Muscle of leg (tissue), 3 donors: ENCODE measurements at regions not wholly inside any gene's neighbourhood (a gene's known extent, or its start where the extent isn't known, plus 50 kb on each side); places are given as distances from the start of the nearest gene placed in this dataset.

ENCODE experiments used
- DNase-seq: peaks from one replicate; pipeline ENCODE4 v3.0.0; 2013
- H3K27ac ChIP-seq: one replicate; pipeline ENCODE4 v1.5.1; 2013; ENCODE audit warnings: mild to moderate bottlenecking, low read length, control low read depth
- H3K27me3 ChIP-seq: one replicate; pipeline ENCODE4 v1.6.1; 2013; ENCODE audit warnings: low read length; ENCODE audit not compliant: control insufficient read depth, insufficient read depth
- H3K36me3 ChIP-seq: one replicate; pipeline ENCODE4 v1.6.1; 2013; ENCODE audit warnings: low read length; ENCODE audit not compliant: control insufficient read depth, insufficient read depth
- H3K4me1 ChIP-seq: one replicate; pipeline ENCODE4 v1.6.1; 2013; ENCODE audit warnings: low read length; ENCODE audit not compliant: control insufficient read depth, insufficient read depth
- H3K4me3 ChIP-seq: one replicate; pipeline ENCODE4 v1.5.1; 2013; ENCODE audit warnings: low read length, control low read depth
- H3K9me3 ChIP-seq: replicated peaks from 2 replicates; pipeline ENCODE4 v1.6.1; 2013; ENCODE audit warnings: low read depth, low read length; ENCODE audit not compliant: control insufficient read depth
- WGBS: methylation state at CpG from one replicate; pipeline ENCODE4 v1.1.5; 2013; ENCODE audit warnings: missing lambda C conversion rate; ENCODE audit not compliant: insufficient coverage; 5-methylcytosine and 5-hydroxymethylcytosine counted together

GRCh38 chr1:195562074-195562473 is 1046.2 kb downstream of the KCNT2 start:
- DNase-seq, result no peak
- Histone ChIP-seq H3K4me1 (no peaks in the 10 kb centered on the region), H3K36me3 (no peaks in the 10 kb centered on the region), H3K27me3 (no peaks in the 10 kb centered on the region), H3K27ac (no peak overlapping the region), H3K4me3 (no peak overlapping the region), H3K9me3 (no peaks in the 10 kb centered on the region)
- WGBS, result no CpG with 5 or more reads among the region's 2 CpGs

- Histone ChIP-seq H3K4me1 (no peaks in the 10 kb centered on the region), H3K36me3 (no peaks in the 10 kb centered on the region), H3K27ac (no peak overlapping the region), H3K27me3 (no peaks in the 10 kb centered on the region), H3K4me3 (no peak overlapping the region), H3K9me3 (no peaks in the 10 kb centered on the region)
- 67% methylated on average over 1 of the region's 5 CpGs for WGBS
- DNase-seq, result no peak
Observed at GRCh38 chr1:195550071-195550862, 1058.0 kb downstream of the KCNT2 start.

- WGBS, result no CpG with 5 or more reads among the region's 2 CpGs
- Histone ChIP-seq H3K4me1 (no peaks in the 10 kb centered on the region), H3K27ac (no peak overlapping the region), H3K27me3 (no peaks in the 10 kb centered on the region), H3K36me3 (no peaks in the 10 kb centered on the region), H3K9me3 (no peaks in the 10 kb centered on the region), H3K4me3 (no peak overlapping the region)
- DNase-seq, result no peak
Observed at GRCh38 chr1:195530961-195531360, 1077.3 kb downstream of the KCNT2 start.

GRCh38 chr1:195529881-195530280 is 1078.4 kb downstream of the KCNT2 start:
- no peaks in the 10 kb centered on the region for H3K9me3 ChIP-seq
- no peak overlapping the region for H3K27ac ChIP-seq
- no peak for DNase-seq
- no peaks in the 10 kb centered on the region for H3K4me1 ChIP-seq
- no peak overlapping the region for H3K4me3 ChIP-seq
- no CpG with 5 or more reads among the region's 1 CpG for WGBS
- H3K27me3 ChIP-seq, result no peaks in the 10 kb centered on the region
- no peaks in the 10 kb centered on the region for H3K36me3 ChIP-seq

GRCh38 chr1:195520757-195521156 is 1087.5 kb downstream of the KCNT2 start:
- no peaks in the 10 kb centered on the region for H3K4me1 ChIP-seq
- H3K9me3 ChIP-seq, result no peaks in the 10 kb centered on the region
- H3K4me3 ChIP-seq, result no peak overlapping the region
- no peaks in the 10 kb centered on the region for H3K36me3 ChIP-seq
- no CpG with 5 or more reads among the region's 3 CpGs for WGBS
- H3K27me3 ChIP-seq, result no peaks in the 10 kb centered on the region
- DNase-seq, result no peak
- no peak overlapping the region for H3K27ac ChIP-seq

GRCh38 chr1:195516036-195516435 is 1092.2 kb downstream of the KCNT2 start:
- DNase-seq, result no peak
- Histone ChIP-seq H3K4me3 (no peak overlapping the region), H3K27ac (no peak overlapping the region), H3K4me1 (no peaks in the 10 kb centered on the region), H3K36me3 (no peaks in the 10 kb centered on the region), H3K27me3 (no peaks in the 10 kb centered on the region), H3K9me3 (no peaks in the 10 kb centered on the region)

GRCh38 chr1:195511501-195511900 is 1096.7 kb downstream of the KCNT2 start:
- H3K27me3 ChIP-seq, result no peaks in the 10 kb centered on the region
- no peak overlapping the region for H3K4me3 ChIP-seq
- H3K36me3 ChIP-seq, result no peaks in the 10 kb centered on the region
- no peak overlapping the region for H3K27ac ChIP-seq
- no CpG with 5 or more reads among the region's 1 CpG for WGBS
- no peaks in the 10 kb centered on the region for H3K4me1 ChIP-seq
- DNase-seq, result no peak
- H3K9me3 ChIP-seq, result no peaks in the 10 kb centered on the region

- no peak for DNase-seq
- WGBS, result no CpG with 5 or more reads among the region's 2 CpGs
- no peaks in the 10 kb centered on the region for H3K9me3 ChIP-seq
- H3K36me3 ChIP-seq, result no peaks in the 10 kb centered on the region
- H3K4me3 ChIP-seq, result no peak overlapping the region
- H3K27me3 ChIP-seq, result no peaks in the 10 kb centered on the region
- H3K27ac ChIP-seq, result no peak overlapping the region
- no peaks in the 10 kb centered on the region for H3K4me1 ChIP-seq
Observed at GRCh38 chr1:195501118-195501517, 1107.1 kb downstream of the KCNT2 start.

- WGBS, result 80% methylated on average over 4 of the region's 5 CpGs
- Histone ChIP-seq H3K9me3 (no peaks in the 10 kb centered on the region), H3K36me3 (no peaks in the 10 kb centered on the region), H3K27me3 (no peaks in the 10 kb centered on the region), H3K4me1 (no peaks in the 10 kb centered on the region), H3K27ac (no peak overlapping the region), H3K4me3 (no peak overlapping the region)
- no peak for DNase-seq
Observed at GRCh38 chr1:195495720-195496635, 1112.3 kb downstream of the KCNT2 start.

GRCh38 chr1:195482137-195482536 is 1126.1 kb downstream of the KCNT2 start:
- 93% methylated on average over 3 of the region's 6 CpGs for WGBS
- H3K9me3 ChIP-seq, result no peaks in the 10 kb centered on the region
- H3K36me3 ChIP-seq, result no peaks in the 10 kb centered on the region
- no peak for DNase-seq
- no peaks in the 10 kb centered on the region for H3K27me3 ChIP-seq
- no peak overlapping the region for H3K4me3 ChIP-seq
- H3K4me1 ChIP-seq, result no peaks in the 10 kb centered on the region
- H3K27ac ChIP-seq, result no peak overlapping the region
